OCI-LY1 (cell line): ENCODE measurements at regions not wholly inside any gene's neighbourhood (a gene's known extent, or its start where the extent isn't known, plus 50 kb on each side); places are given as distances from the start of the nearest gene placed in this dataset.

Experiments
- CTCF ChIP-seq: fragments of 200-600 bp; sonication (generic), shearing (Covaris generic); IDR thresholded peaks from 2 replicates; pipeline ENCODE4 v1.5.1; 2017; ENCODE audit warnings: mild to moderate bottlenecking, antibody characterized with exemption, low read length, moderate library complexity, mixed read lengths
- EZH2 ChIP-seq: fragments of 200-600 bp; sonication (generic), shearing (Covaris generic); IDR thresholded peaks from 2 replicates; pipeline ENCODE4 v1.8.0; 2017; ENCODE audit warnings: borderline replicate concordance, mixed run types, mild to moderate bottlenecking, antibody characterized with exemption, low read length, moderate library complexity, mixed read lengths

- TF ChIP-seq CTCF (no peak), EZH2 (no peak)
Observed at GRCh38 chr4:19005211-19005610, 983.7 kb upstream of the LCORL start.
